ENCODE measurements at regions not wholly inside any gene's neighbourhood (a gene's known extent, or its start where the extent isn't known, plus 50 kb on each side); places are given as distances from the start of the nearest gene placed in this dataset.

- TF ChIP-seq CTCF (IDR thresholded peaks at IDR 0.05) = no peak
- TF ChIP-seq POLR2A (IDR thresholded peaks at IDR 0.05) = no peak
These were observed 448.5 kb downstream of the NUF2 start for GRCh38 chr1:163770265-163770664.
